ENCODE measurements at regions not wholly inside any gene's neighbourhood (a gene's known extent, or its start where the extent isn't known, plus 50 kb on each side); places are given as distances from the start of the nearest gene placed in this dataset.

DNA sequence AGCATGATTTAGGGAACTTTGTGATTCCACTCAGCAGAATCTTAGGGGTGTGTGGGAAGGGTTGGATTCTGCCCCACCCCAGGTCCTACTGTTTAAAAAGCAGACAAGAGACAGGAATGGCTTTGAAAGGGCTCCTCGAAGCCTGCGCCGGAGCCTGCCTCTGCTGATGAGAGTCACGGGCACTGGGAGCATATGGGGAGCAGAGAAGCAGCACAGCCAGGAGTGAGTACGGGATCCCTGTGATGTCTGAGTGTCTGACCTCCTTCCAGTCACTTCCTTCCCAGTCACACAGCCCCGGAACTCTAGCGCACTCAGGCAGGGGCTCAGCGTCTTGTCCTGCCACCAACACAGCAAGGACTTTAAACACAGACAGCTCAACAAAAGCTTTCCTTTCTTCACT, 514.9 kb upstream of the DPP6 start:
- ATAC-seq, result no peak

GRCh38 chr7:153541903-153542302, 510.3 kb upstream of the DPP6 start:
- DNase-seq (ENCODE audit: low read depth, low spot score) (no peak), ATAC-seq (no peak)
- TF ChIP-seq POLR2AphosphoS5 (IDR thresholded peaks at IDR 0.05; ENCODE audit: low read depth, low read length) (no peak), REST (IDR thresholded peaks at IDR 0.05; ENCODE audit: insufficient read depth in 1 of 2, low read depth in 2 of 2, low read length in 1 of 2) (no peak), TCF7L2 (IDR thresholded peaks at IDR 0.05; ENCODE audit: low read depth, low read length) (no peak), SIN3A (IDR thresholded peaks at IDR 0.05; ENCODE audit: borderline replicate concordance, insufficient read depth, low read depth, low read length) (no peak)
- TF ChIP-seq, protein P1, sequence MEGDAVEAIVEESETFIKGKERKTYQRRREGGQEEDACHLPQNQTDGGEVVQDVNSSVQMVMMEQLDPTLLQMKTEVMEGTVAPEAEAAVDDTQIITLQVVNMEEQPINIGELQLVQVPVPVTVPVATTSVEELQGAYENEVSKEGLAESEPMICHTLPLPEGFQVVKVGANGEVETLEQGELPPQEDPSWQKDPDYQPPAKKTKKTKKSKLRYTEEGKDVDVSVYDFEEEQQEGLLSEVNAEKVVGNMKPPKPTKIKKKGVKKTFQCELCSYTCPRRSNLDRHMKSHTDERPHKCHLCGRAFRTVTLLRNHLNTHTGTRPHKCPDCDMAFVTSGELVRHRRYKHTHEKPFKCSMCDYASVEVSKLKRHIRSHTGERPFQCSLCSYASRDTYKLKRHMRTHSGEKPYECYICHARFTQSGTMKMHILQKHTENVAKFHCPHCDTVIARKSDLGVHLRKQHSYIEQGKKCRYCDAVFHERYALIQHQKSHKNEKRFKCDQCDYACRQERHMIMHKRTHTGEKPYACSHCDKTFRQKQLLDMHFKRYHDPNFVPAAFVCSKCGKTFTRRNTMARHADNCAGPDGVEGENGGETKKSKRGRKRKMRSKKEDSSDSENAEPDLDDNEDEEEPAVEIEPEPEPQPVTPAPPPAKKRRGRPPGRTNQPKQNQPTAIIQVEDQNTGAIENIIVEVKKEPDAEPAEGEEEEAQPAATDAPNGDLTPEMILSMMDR (IDR thresholded peaks at IDR 0.05), result no peak
- no TSS peak for BruUV-seq (replicated peaks)
- Histone ChIP-seq H3K27me3 (ENCODE audit: control insufficient read depth, insufficient read depth, low read length) (no peaks in the 10 kb centered on the region), H3K4me1 (ENCODE audit: control insufficient read depth, insufficient read depth, low read length) (no peaks in the 10 kb centered on the region), H3K9me3 (ENCODE audit: control insufficient read depth, insufficient read depth, low read depth, low read length) (no peaks in the 10 kb centered on the region), H3K27ac (ENCODE audit: low read length) (no peak overlapping the region), H3K4me3 (ENCODE audit: low read depth in 2 of 2, low read length in 2 of 2) (no peak overlapping the region), H3K36me3 (ENCODE audit: control insufficient read depth, insufficient read depth, low read length) (no peaks in the 10 kb centered on the region)
- in situ Hi-C loops (cut with HindIII; ENCODE audit: low pct_unique_long_range_greater_than_20kb, low sequenced_read_pairs) (no loop called here), intact Hi-C loops (cut with micrococcal nuclease; ENCODE audit: unreplicated experiment) (no loop called here)
- ChIA-PET CTCF (no interaction called here), POLR2A (no interaction called here)

More for the DNA sequence above, 514.9 kb upstream of the DPP6 start:
- no peaks in the 10 kb centered on the region for H3K9me3 ChIP-seq (ENCODE audit: control insufficient read depth, insufficient read depth, low read depth, low read length)
- in situ Hi-C loops (cut with HindIII; ENCODE audit: low pct_unique_long_range_greater_than_20kb, low sequenced_read_pairs) (no loop called here), intact Hi-C loops (cut with micrococcal nuclease; ENCODE audit: unreplicated experiment) (no loop called here)
- no peak overlapping the region for H3K27ac ChIP-seq (ENCODE audit: low read length)
- ChIA-PET CTCF (no interaction called here), POLR2A (no interaction called here)
- TF ChIP-seq POLR2AphosphoS5 (IDR thresholded peaks at IDR 0.05; ENCODE audit: low read depth, low read length) (no peak), REST (IDR thresholded peaks at IDR 0.05; ENCODE audit: insufficient read depth in 1 of 2, low read depth in 2 of 2, low read length in 1 of 2) (no peak), TCF7L2 (IDR thresholded peaks at IDR 0.05; ENCODE audit: low read depth, low read length) (no peak), SIN3A (IDR thresholded peaks at IDR 0.05; ENCODE audit: borderline replicate concordance, insufficient read depth, low read depth, low read length) (no peak)
- TF ChIP-seq, protein P1 (IDR thresholded peaks at IDR 0.05), result no peak
- no peaks in the 10 kb centered on the region for H3K27me3 ChIP-seq (ENCODE audit: control insufficient read depth, insufficient read depth, low read length)
- no peaks in the 10 kb centered on the region for H3K4me1 ChIP-seq (ENCODE audit: control insufficient read depth, insufficient read depth, low read length)
- no peak overlapping the region for H3K4me3 ChIP-seq (ENCODE audit: low read depth in 2 of 2, low read length in 2 of 2)
- no peak for DNase-seq (ENCODE audit: low read depth, low spot score)
- no peaks in the 10 kb centered on the region for H3K36me3 ChIP-seq (ENCODE audit: control insufficient read depth, insufficient read depth, low read length)
- BruUV-seq (replicated peaks), result no TSS peak
